ENCODE measurements at regions not wholly inside any gene's neighbourhood (a gene's known extent, or its start where the extent isn't known, plus 50 kb on each side); places are given as distances from the start of the nearest gene placed in this dataset.

- Histone ChIP-seq H3K4me1 (no peaks in the 10 kb centered on the region), H3K9me3 (ENCODE audit: low read depth) (no peaks in the 10 kb centered on the region), H2AFZ (replicated peaks) (no peak overlapping the region), H3F3A (ENCODE audit: low read depth) (no peaks in the 10 kb centered on the region), H3K27ac (no peak overlapping the region), H3K27me3 (no peaks in the 10 kb centered on the region), H3K4me2 (no peak overlapping the region), H3K79me2 (ENCODE audit: low read depth) (no peaks in the 10 kb centered on the region), H3K9ac (no peak overlapping the region), H4K20me1 (ENCODE audit: low read depth) (no peaks in the 10 kb centered on the region), H3K36me3 (no peaks in the 10 kb centered on the region), H3K4me3 (no peak overlapping the region)
- Mint-ChIP-seq H3K27me3 (ENCODE audit: insufficient read depth, low read depth) (peaks cover 7% of the 10 kb centered on the region), H3K9me3 (peaks cover 2% of the 10 kb centered on the region), H3K4me3 (no peak overlapping the region), H3K27ac (no peak overlapping the region), H3K4me1 (no peaks in the 10 kb centered on the region), H3K36me3 (no peaks in the 10 kb centered on the region)
- TF ChIP-seq EZH2 (IDR thresholded peaks at IDR 0.05) (no peak), EZH2phosphoT487 (IDR thresholded peaks at IDR 0.05) (no peak)
- TF ChIP-seq, protein P1, sequence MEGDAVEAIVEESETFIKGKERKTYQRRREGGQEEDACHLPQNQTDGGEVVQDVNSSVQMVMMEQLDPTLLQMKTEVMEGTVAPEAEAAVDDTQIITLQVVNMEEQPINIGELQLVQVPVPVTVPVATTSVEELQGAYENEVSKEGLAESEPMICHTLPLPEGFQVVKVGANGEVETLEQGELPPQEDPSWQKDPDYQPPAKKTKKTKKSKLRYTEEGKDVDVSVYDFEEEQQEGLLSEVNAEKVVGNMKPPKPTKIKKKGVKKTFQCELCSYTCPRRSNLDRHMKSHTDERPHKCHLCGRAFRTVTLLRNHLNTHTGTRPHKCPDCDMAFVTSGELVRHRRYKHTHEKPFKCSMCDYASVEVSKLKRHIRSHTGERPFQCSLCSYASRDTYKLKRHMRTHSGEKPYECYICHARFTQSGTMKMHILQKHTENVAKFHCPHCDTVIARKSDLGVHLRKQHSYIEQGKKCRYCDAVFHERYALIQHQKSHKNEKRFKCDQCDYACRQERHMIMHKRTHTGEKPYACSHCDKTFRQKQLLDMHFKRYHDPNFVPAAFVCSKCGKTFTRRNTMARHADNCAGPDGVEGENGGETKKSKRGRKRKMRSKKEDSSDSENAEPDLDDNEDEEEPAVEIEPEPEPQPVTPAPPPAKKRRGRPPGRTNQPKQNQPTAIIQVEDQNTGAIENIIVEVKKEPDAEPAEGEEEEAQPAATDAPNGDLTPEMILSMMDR (IDR thresholded peaks at IDR 0.05), result no peak
- no peak for DNase-seq (ENCODE audit: low spot score)
Measured at GRCh38 chr7:52151559-52151958, 835.0 kb upstream of the COBL start.

DNA sequence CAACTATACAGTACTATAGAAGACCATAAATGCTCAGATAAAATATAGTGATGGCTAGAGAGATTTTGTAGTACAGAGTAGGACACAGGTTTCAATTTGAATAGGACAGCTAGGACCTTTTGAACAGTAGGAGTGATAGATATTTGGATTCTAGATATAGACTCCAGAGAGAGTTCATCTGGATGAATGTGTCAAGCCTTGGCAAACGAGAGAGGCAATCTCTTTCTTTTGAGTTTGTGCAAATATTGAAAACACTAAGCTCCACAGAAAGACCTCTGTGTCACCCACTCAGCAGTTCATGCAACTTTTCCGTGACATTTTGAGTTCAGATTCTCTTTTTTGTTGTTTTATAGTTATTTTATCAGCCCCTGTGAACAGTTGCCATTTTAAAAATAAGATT lies 834.3 kb upstream of the COBL start:
- Mint-ChIP-seq H3K27ac (no peak overlapping the region), H3K9me3 (peaks cover 2% of the 10 kb centered on the region), H3K27me3 (ENCODE audit: insufficient read depth, low read depth) (peaks cover 7% of the 10 kb centered on the region), H3K36me3 (no peaks in the 10 kb centered on the region), H3K4me1 (no peaks in the 10 kb centered on the region), H3K4me3 (no peak overlapping the region)
- H3K27ac ChIP-seq, result no peak overlapping the region
- no peaks in the 10 kb centered on the region for H4K20me1 ChIP-seq (ENCODE audit: low read depth)
- TF ChIP-seq, protein P1 (IDR thresholded peaks at IDR 0.05), result no peak
- TF ChIP-seq EZH2 (IDR thresholded peaks at IDR 0.05), result no peak
- no peak for TF ChIP-seq EZH2phosphoT487 (IDR thresholded peaks at IDR 0.05)
- no peak overlapping the region for H2AFZ ChIP-seq (replicated peaks)
- H3K4me2 ChIP-seq, result no peak overlapping the region
- no peak overlapping the region for H3K9ac ChIP-seq
- H3K9me3 ChIP-seq (ENCODE audit: low read depth), result no peaks in the 10 kb centered on the region
- H3K79me2 ChIP-seq (ENCODE audit: low read depth), result no peaks in the 10 kb centered on the region
- H3K4me3 ChIP-seq, result no peak overlapping the region
- H3K4me1 ChIP-seq, result no peaks in the 10 kb centered on the region
- H3K36me3 ChIP-seq, result no peaks in the 10 kb centered on the region
- no peak for DNase-seq (ENCODE audit: low spot score)
- no peaks in the 10 kb centered on the region for H3F3A ChIP-seq (ENCODE audit: low read depth)
- H3K27me3 ChIP-seq, result no peaks in the 10 kb centered on the region

DNA sequence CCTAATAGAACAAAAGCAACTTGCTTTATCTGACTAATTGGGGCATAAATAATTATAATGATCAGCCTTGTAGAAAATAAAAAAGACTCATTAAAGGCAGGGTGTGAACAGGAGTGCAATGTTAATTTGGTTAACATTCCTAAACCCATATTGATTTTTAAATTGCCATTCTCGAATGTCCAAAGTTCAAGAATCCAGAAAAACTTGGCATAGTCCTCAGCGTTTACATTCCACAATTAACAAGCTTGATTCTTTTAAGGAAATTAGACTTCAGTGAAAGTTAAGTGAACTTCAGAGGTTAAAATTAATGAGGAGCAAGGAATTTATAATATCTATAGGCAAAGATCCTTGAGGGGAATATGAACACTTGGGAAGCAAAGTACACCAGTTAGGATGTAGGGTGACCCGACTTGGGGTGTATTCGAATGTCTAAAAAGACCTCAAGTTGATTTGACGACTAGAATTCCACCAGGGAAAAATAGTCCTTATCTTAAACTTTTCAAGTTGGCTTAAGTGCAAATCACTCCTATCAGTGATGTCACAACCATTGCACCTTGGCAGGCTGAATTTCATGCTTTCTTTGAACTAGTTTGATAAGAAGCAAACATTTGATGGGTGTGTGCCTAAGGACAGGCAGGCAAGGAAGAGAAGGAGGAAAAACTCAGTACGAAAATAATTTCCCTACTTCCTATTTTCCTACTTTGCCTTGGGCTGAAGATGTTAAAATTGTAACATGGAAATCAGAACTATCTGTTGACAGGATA lies 830.4 kb upstream of the COBL start:
- Histone ChIP-seq H3K27me3 (no peaks in the 10 kb centered on the region), H3F3A (ENCODE audit: low read depth) (no peaks in the 10 kb centered on the region), H2AFZ (replicated peaks) (no peak overlapping the region), H3K9me3 (ENCODE audit: low read depth) (no peaks in the 10 kb centered on the region), H3K9ac (no peak overlapping the region), H3K27ac (no peak overlapping the region), H3K4me2 (no peak overlapping the region), H3K36me3 (no peaks in the 10 kb centered on the region), H3K4me3 (no peak overlapping the region), H4K20me1 (ENCODE audit: low read depth) (no peaks in the 10 kb centered on the region), H3K79me2 (ENCODE audit: low read depth) (no peaks in the 10 kb centered on the region), H3K4me1 (peaks cover 14% of the 10 kb centered on the region)
- peaks cover 13% of the 10 kb centered on the region for H3K4me1 Mint-ChIP-seq
- no peak overlapping the region for H3K27ac Mint-ChIP-seq
- peaks cover 4% of the 10 kb centered on the region for H3K27me3 Mint-ChIP-seq (ENCODE audit: insufficient read depth, low read depth)
- TF ChIP-seq, protein P1 (IDR thresholded peaks at IDR 0.05), result no peak
- TF ChIP-seq EZH2 (IDR thresholded peaks at IDR 0.05) (no peak), EZH2phosphoT487 (IDR thresholded peaks at IDR 0.05) (no peak)
- peaks cover 2% of the 10 kb centered on the region for H3K9me3 Mint-ChIP-seq
- no peaks in the 10 kb centered on the region for H3K36me3 Mint-ChIP-seq
- no peak for DNase-seq (ENCODE audit: low spot score)
- no peak overlapping the region for H3K4me3 Mint-ChIP-seq

Measured in neural progenitor cell (in vitro differentiated cells).